ENCODE measurements at regions not wholly inside any gene's neighbourhood (a gene's known extent, or its start where the extent isn't known, plus 50 kb on each side); places are given as distances from the start of the nearest gene placed in this dataset.

- Histone ChIP-seq H3K4me3 (replicated peaks; ENCODE audit: low read depth, low read length) (no peak overlapping the region), H3K27me3 (replicated peaks; ENCODE audit: control insufficient read depth, insufficient read depth, low read length) (no peaks in the 10 kb centered on the region), H3K36me3 (ENCODE audit: control insufficient read depth, insufficient read depth, low read length) (no peaks in the 10 kb centered on the region)
- DNase-seq (ENCODE audit: extremely low read depth, insufficient read length): no peak
- TF ChIP-seq CTCF (IDR thresholded peaks at IDR 0.05; ENCODE audit: insufficient read depth, low read length, poor library complexity, severe bottlenecking): no peak
Measured at GRCh38 chr7:159226011-159226702, 81.5 kb upstream of the VIPR2 start.

GRCh38 chr7:159218607-159219006 is 73.9 kb upstream of the VIPR2 start:
- H3K36me3 ChIP-seq (ENCODE audit: control insufficient read depth, insufficient read depth, low read length): no peaks in the 10 kb centered on the region
- no peaks in the 10 kb centered on the region for H3K27me3 ChIP-seq (replicated peaks; ENCODE audit: control insufficient read depth, insufficient read depth, low read length)
- no peak overlapping the region for H3K4me3 ChIP-seq (replicated peaks; ENCODE audit: low read depth, low read length)
- no peak for DNase-seq (ENCODE audit: extremely low read depth, insufficient read length)
- no peak for TF ChIP-seq CTCF (IDR thresholded peaks at IDR 0.05; ENCODE audit: insufficient read depth, low read length, poor library complexity, severe bottlenecking)

- no peak for DNase-seq (ENCODE audit: extremely low read depth, insufficient read length)
- no peak for TF ChIP-seq CTCF (IDR thresholded peaks at IDR 0.05; ENCODE audit: insufficient read depth, low read length, poor library complexity, severe bottlenecking)
- H3K27me3 ChIP-seq (replicated peaks; ENCODE audit: control insufficient read depth, insufficient read depth, low read length): no peaks in the 10 kb centered on the region
Measured at GRCh38 chr7:159218170-159218569, 73.5 kb upstream of the VIPR2 start.

GRCh38 chr7:159215076-159215475 is 70.4 kb upstream of the VIPR2 start:
- no peaks in the 10 kb centered on the region for H3K27me3 ChIP-seq (replicated peaks; ENCODE audit: control insufficient read depth, insufficient read depth, low read length)
- no peak for DNase-seq (ENCODE audit: extremely low read depth, insufficient read length)
- no peak overlapping the region for H3K4me3 ChIP-seq (replicated peaks; ENCODE audit: low read depth, low read length)
- no peaks in the 10 kb centered on the region for H3K36me3 ChIP-seq (ENCODE audit: control insufficient read depth, insufficient read depth, low read length)
- TF ChIP-seq CTCF (IDR thresholded peaks at IDR 0.05; ENCODE audit: insufficient read depth, low read length, poor library complexity, severe bottlenecking): no peak

More at GRCh38 chr7:159218170-159218569, 73.5 kb upstream of the VIPR2 start:
- H3K36me3 ChIP-seq (ENCODE audit: control insufficient read depth, insufficient read depth, low read length): no peaks in the 10 kb centered on the region
- H3K4me3 ChIP-seq (replicated peaks; ENCODE audit: low read depth, low read length): no peak overlapping the region

GRCh38 chr7:159213253-159213652 is 68.6 kb upstream of the VIPR2 start:
- Histone ChIP-seq H3K4me3 (replicated peaks; ENCODE audit: low read depth, low read length) (no peak overlapping the region), H3K27me3 (replicated peaks; ENCODE audit: control insufficient read depth, insufficient read depth, low read length) (no peaks in the 10 kb centered on the region), H3K36me3 (ENCODE audit: control insufficient read depth, insufficient read depth, low read length) (no peaks in the 10 kb centered on the region)
- no peak for DNase-seq (ENCODE audit: extremely low read depth, insufficient read length)
- no peak for TF ChIP-seq CTCF (IDR thresholded peaks at IDR 0.05; ENCODE audit: insufficient read depth, low read length, poor library complexity, severe bottlenecking)

- Histone ChIP-seq H3K4me3 (replicated peaks; ENCODE audit: low read depth, low read length) (no peak overlapping the region), H3K36me3 (ENCODE audit: control insufficient read depth, insufficient read depth, low read length) (no peaks in the 10 kb centered on the region), H3K27me3 (replicated peaks; ENCODE audit: control insufficient read depth, insufficient read depth, low read length) (no peaks in the 10 kb centered on the region)
- DNase-seq (ENCODE audit: extremely low read depth, insufficient read length): no peak
- no peak for TF ChIP-seq CTCF (IDR thresholded peaks at IDR 0.05; ENCODE audit: insufficient read depth, low read length, poor library complexity, severe bottlenecking)
Measured at GRCh38 chr7:159212226-159212625, 67.6 kb upstream of the VIPR2 start.

All from GM06990 (cell line).